Neutrophil (primary cell): ENCODE measurements at regions not wholly inside any gene's neighbourhood (a gene's known extent, or its start where the extent isn't known, plus 50 kb on each side); places are given as distances from the start of the nearest gene placed in this dataset.

Experiments used
- H3K27ac ChIP-seq: fragments of 200-600 bp; sonication (generic); 2 replicates; pipeline ENCODE4 v1.5.1; 2016; ENCODE audit warnings: mild to moderate bottlenecking, moderate library complexity
- H3K27me3 ChIP-seq: fragments of 200-600 bp; sonication (generic); 2 replicates; pipeline ENCODE4 v1.6.0; 2016; ENCODE audit warnings: mild to moderate bottlenecking
- H3K36me3 ChIP-seq: fragments of 200-600 bp; sonication (generic); 2 replicates; pipeline ENCODE4 v1.5.1; 2017
- H3K4me1 ChIP-seq, 2 experiments: fragments of 200-600 bp in 1 of 2; sonication (generic) in 1 of 2; 1 replicate in 1 of 2; 2 replicates in 1 of 2; pipeline versions ENCODE4 v1.5.1 to v1.6.1; 2013 to 2016; ENCODE audit warnings: low read depth in 1 of 2, low read length in 1 of 2, mild to moderate bottlenecking in 1 of 2, moderate library complexity in 1 of 2; ENCODE audit not compliant: control insufficient read depth in 1 of 2, insufficient read depth in 1 of 2
- H3K4me3 ChIP-seq, 2 experiments: fragments of 200-600 bp in 1 of 2; sonication (generic) in 1 of 2; 1 replicate in 1 of 2; 2 replicates in 1 of 2; pipeline ENCODE4 v1.5.1; 2013 to 2016; ENCODE audit warnings: low read depth in 1 of 2, low read length in 1 of 2, mild to moderate bottlenecking in 1 of 2, moderate library complexity in 1 of 2
- H3K9me3 ChIP-seq: fragments of 200-600 bp; sonication (generic); 2 replicates; pipeline ENCODE4 v1.5.1; 2016
- CTCF ChIP-seq: fragments of 200-600 bp; sonication (generic); IDR thresholded peaks from 2 replicates; pipeline ENCODE4 v1.5.1; 2016; ENCODE audit warnings: antibody characterized with exemption

- no peaks in the 10 kb centered on the region for H3K27me3 ChIP-seq
- no peak for TF ChIP-seq CTCF
- H3K27ac ChIP-seq: no peak overlapping the region
- H3K4me1 ChIP-seq: no peaks in the 10 kb centered on the region
- H3K9me3 ChIP-seq: no peaks in the 10 kb centered on the region
- H3K36me3 ChIP-seq: no peaks in the 10 kb centered on the region
- H3K4me3 ChIP-seq: no peak overlapping the region
These were observed 1196.4 kb downstream of the VRK1 start for GRCh38 chr14:97993508-97994019.

- no peaks in the 10 kb centered on the region for H3K36me3 ChIP-seq
- no peaks in the 10 kb centered on the region for H3K27me3 ChIP-seq
- H3K4me1 ChIP-seq: no peaks in the 10 kb centered on the region
- no peaks in the 10 kb centered on the region for H3K9me3 ChIP-seq
- no peak for TF ChIP-seq CTCF
- H3K4me3 ChIP-seq: no peak overlapping the region
- no peak overlapping the region for H3K27ac ChIP-seq
These were observed 1196.9 kb downstream of the VRK1 start for GRCh38 chr14:97994020-97994531.

- Histone ChIP-seq H3K27ac (no peak overlapping the region), H3K27me3 (no peaks in the 10 kb centered on the region), H3K4me3 (no peak overlapping the region), H3K9me3 (no peaks in the 10 kb centered on the region), H3K36me3 (no peaks in the 10 kb centered on the region), H3K4me1 (no peaks in the 10 kb centered on the region)
- no peak for TF ChIP-seq CTCF
These were observed 1197.9 kb downstream of the VRK1 start for GRCh38 chr14:97995038-97995437.

DNA sequence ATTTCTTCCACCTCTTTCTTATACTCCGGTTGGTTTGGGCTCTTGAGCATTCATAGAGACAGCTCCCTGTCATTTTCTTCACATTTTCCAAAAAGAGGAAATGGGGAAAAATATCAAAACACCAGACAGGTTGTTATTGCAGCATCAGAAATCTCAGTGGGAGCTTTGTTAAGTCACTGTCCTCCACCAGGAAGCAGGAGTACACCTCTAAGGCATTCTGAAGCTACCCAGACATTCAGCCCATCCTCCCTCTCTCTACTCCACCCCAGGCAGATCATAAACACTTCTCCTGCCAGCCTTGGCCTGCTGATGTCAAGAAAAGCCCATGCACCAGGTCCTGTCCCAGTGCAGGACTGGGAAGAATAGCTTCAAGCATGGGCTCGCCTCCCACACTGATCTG lies 1198.3 kb downstream of the VRK1 start:
- Histone ChIP-seq H3K4me3 (no peak overlapping the region), H3K27me3 (no peaks in the 10 kb centered on the region), H3K27ac (no peak overlapping the region), H3K36me3 (no peaks in the 10 kb centered on the region), H3K4me1 (no peaks in the 10 kb centered on the region), H3K9me3 (no peaks in the 10 kb centered on the region)
- no peak for TF ChIP-seq CTCF

- Histone ChIP-seq H3K4me1 (no peaks in the 10 kb centered on the region), H3K4me3 (no peak overlapping the region), H3K27me3 (no peaks in the 10 kb centered on the region), H3K9me3 (no peaks in the 10 kb centered on the region), H3K27ac (no peak overlapping the region), H3K36me3 (no peaks in the 10 kb centered on the region)
- no peak for TF ChIP-seq CTCF
These were observed 1208.8 kb downstream of the VRK1 start for GRCh38 chr14:98006008-98006407.
